ENCODE measurements at regions not wholly inside any gene's neighbourhood (a gene's known extent, or its start where the extent isn't known, plus 50 kb on each side); places are given as distances from the start of the nearest gene placed in this dataset.

- no peak for TF ChIP-seq ZNF239 (tag by site-specific recombination; IDR thresholded peaks at IDR 0.05)
- peak; percentile 56; the same call in 1 of the 2 replicates for TF ChIP-seq SCRT2 (tag by site-specific recombination; IDR thresholded peaks at IDR 0.05)
- no peak for TF ChIP-seq ZNF354C (tag by site-specific recombination; IDR thresholded peaks at IDR 0.05; ENCODE audit: borderline replicate concordance, low read depth)
- Histone ChIP-seq H3K4me1 (ENCODE audit: control insufficient read depth, insufficient read depth, low read length) (no peaks in the 10 kb centered on the region), H3K27ac (ENCODE audit: extremely low read depth, low read depth, low read length) (no peak overlapping the region), H3K4me3 (ENCODE audit: low read depth, low read length) (no peak overlapping the region), H3K36me3 (ENCODE audit: control insufficient read depth in 2 of 2, insufficient read depth in 1 of 2, low read length in 2 of 2) (no peaks in the 10 kb centered on the region), H3K9me3 (ENCODE audit: control insufficient read depth, insufficient read depth, low read depth, low read length) (no peaks in the 10 kb centered on the region)
- ChIA-PET CTCF (interaction anchor here (0.8 to 1.1 kb wide), 2 partner anchors 61 to 366 kb away, joined by 3 read pairs; no protein-coding TSS in a partner anchor), POLR2A (no interaction called here)
Measured at GRCh38 chr11:130801333-130802122, 114.8 kb downstream of the SNX19 start.

- no peak for TF ChIP-seq ZNF670 (tag by site-specific recombination; IDR thresholded peaks at IDR 0.05; ENCODE audit: low read depth)
- no peak for TF ChIP-seq ZNF292 (tag by site-specific recombination; IDR thresholded peaks at IDR 0.05; ENCODE audit: borderline replicate concordance, low read depth)
- TF ChIP-seq ZNF433 (tag by site-specific recombination; IDR thresholded peaks at IDR 0.05; ENCODE audit: low read depth) = no peak
- ChIA-PET POLR2A (no interaction called here), CTCF (interaction anchor here (1.1 kb wide), 1 partner anchor 367 kb away, joined by 3 read pairs; no protein-coding TSS in a partner anchor)
- Histone ChIP-seq H3K36me3 (ENCODE audit: control insufficient read depth in 2 of 2, insufficient read depth in 1 of 2, low read length in 2 of 2) (no peaks in the 10 kb centered on the region), H3K4me1 (ENCODE audit: control insufficient read depth, insufficient read depth, low read length) (no peaks in the 10 kb centered on the region), H3K27ac (ENCODE audit: extremely low read depth, low read depth, low read length) (no peak overlapping the region), H3K9me3 (ENCODE audit: control insufficient read depth, insufficient read depth, low read depth, low read length) (no peaks in the 10 kb centered on the region), H3K4me3 (ENCODE audit: low read depth, low read length) (no peak overlapping the region)
Measured at GRCh38 chr11:130802567-130802966, 113.7 kb downstream of the SNX19 start.

GRCh38 chr11:130804306-130805076 lies 111.8 kb downstream of the SNX19 start:
- H3K9me3 ChIP-seq (ENCODE audit: control insufficient read depth, insufficient read depth, low read depth, low read length) = no peaks in the 10 kb centered on the region

More at GRCh38 chr11:130804306-130805076, 111.8 kb downstream of the SNX19 start:
- ChIA-PET CTCF (interaction anchor here (0.7 to 1.2 kb wide), 2 partner anchors 23 to 59 kb away, joined by 3 read pairs; no protein-coding TSS in a partner anchor), POLR2A (no interaction called here)
- H3K4me1 ChIP-seq (ENCODE audit: control insufficient read depth, insufficient read depth, low read length) = no peaks in the 10 kb centered on the region
- no peak for TF ChIP-seq ZNF658 (tag by site-specific recombination; IDR thresholded peaks at IDR 0.05)
- TF ChIP-seq REST (tag by site-specific recombination; IDR thresholded peaks at IDR 0.05) = no peak
- no peak for TF ChIP-seq ZNF394 (tag by site-specific recombination; IDR thresholded peaks at IDR 0.05; ENCODE audit: borderline replicate concordance)
- H3K27ac ChIP-seq (ENCODE audit: extremely low read depth, low read depth, low read length) = no peak overlapping the region
- no peaks in the 10 kb centered on the region for H3K36me3 ChIP-seq (ENCODE audit: control insufficient read depth in 2 of 2, insufficient read depth in 1 of 2, low read length in 2 of 2)
- H3K4me3 ChIP-seq (ENCODE audit: low read depth, low read length) = no peak overlapping the region
